HFF-Myc (cell line): ENCODE measurements at regions not wholly inside any gene's neighbourhood (a gene's known extent, or its start where the extent isn't known, plus 50 kb on each side); places are given as distances from the start of the nearest gene placed in this dataset.

Experiments used
- DNase-seq: peaks from one replicate; pipeline ENCODE4 v3.0.0-alpha.2; 2011; ENCODE audit warnings: low read depth; ENCODE audit errors: extremely low read depth
- H3K4me3 ChIP-seq: replicated peaks from 2 replicates; pipeline ENCODE4 v1.5.1; 2011; ENCODE audit warnings: low read depth, mild to moderate bottlenecking, control low read depth, low read length
- TF ChIP-seq, protein P1 (sequence below): IDR thresholded peaks from 2 replicates; pipeline ENCODE4 v1.5.1; 2012; ENCODE audit warnings: mild to moderate bottlenecking, low read depth, low read length, control low read depth; ENCODE audit errors: missing control alignments

DNA sequence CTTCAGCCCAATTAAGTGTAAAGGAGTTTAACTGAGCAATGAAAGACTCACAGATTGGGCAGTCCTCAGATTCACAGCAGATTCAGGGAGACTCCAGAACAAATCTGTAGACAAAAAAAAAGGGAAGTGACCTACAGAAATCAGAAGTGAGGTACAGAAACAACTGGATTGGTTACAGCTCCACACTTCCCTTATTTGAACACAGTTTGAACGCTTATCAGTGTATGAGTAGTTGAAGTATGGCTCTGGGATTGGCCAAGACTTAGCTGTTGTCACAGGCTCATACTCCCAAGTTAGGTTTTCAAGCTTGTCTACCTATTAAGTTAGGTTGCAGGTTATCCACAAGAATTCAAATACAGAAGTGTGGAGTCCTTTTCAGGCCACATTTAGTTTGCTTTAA is 112.4 kb upstream of the ELOVL6 start:
- TF ChIP-seq, protein P1, sequence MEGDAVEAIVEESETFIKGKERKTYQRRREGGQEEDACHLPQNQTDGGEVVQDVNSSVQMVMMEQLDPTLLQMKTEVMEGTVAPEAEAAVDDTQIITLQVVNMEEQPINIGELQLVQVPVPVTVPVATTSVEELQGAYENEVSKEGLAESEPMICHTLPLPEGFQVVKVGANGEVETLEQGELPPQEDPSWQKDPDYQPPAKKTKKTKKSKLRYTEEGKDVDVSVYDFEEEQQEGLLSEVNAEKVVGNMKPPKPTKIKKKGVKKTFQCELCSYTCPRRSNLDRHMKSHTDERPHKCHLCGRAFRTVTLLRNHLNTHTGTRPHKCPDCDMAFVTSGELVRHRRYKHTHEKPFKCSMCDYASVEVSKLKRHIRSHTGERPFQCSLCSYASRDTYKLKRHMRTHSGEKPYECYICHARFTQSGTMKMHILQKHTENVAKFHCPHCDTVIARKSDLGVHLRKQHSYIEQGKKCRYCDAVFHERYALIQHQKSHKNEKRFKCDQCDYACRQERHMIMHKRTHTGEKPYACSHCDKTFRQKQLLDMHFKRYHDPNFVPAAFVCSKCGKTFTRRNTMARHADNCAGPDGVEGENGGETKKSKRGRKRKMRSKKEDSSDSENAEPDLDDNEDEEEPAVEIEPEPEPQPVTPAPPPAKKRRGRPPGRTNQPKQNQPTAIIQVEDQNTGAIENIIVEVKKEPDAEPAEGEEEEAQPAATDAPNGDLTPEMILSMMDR: no peak
- H3K4me3 ChIP-seq: no peak overlapping the region
- no peak for DNase-seq

GRCh38 chr4:110309675-110310074 is 111.3 kb upstream of the ELOVL6 start:
- no peak overlapping the region for H3K4me3 ChIP-seq
- TF ChIP-seq, protein P1: no peak
- DNase-seq: peak; percentile 85

DNA sequence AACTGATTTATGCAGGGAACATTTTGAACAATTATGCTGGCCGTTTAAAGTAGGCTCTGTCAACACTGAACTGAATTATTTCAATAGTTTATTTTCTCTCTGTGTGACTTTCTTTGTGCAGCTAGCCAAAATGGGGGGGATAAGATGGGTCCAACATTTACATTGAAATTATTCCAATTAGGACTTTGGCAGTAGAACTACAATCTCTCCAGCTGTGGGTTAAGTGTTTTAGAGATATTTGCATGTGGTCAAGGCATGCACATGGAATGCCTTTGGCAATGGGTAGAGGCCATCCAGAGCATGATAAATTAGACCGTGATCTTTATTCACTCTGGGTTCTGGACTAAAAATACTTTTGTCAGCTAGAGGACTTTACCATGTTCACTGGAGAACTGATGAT is 107.9 kb upstream of the ELOVL6 start:
- H3K4me3 ChIP-seq: no peak overlapping the region
- no peak for DNase-seq
- TF ChIP-seq, protein P1: no peak

GRCh38 chr4:110305455-110305854 is 107.0 kb upstream of the ELOVL6 start:
- no peak for DNase-seq
- TF ChIP-seq, protein P1: no peak
- no peak overlapping the region for H3K4me3 ChIP-seq

DNA sequence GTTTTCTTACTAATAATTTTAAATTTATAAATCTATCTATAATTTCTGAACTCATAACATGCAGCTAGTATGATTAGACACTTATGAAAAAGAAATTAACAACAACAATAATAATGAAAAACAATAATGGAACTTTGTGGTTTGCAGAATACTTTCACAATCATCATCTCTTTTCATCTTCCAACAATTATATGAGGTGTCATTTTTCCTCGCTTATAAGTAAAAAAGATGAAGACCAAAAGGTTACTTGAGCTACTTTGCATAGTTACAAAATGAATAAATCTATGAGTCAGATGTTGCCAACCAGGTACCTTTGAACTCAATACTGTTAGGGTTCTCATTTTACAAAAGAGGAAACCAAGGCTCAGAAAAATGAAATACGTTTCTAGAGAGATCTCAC is 98.5 kb upstream of the ELOVL6 start:
- no peak for DNase-seq
- TF ChIP-seq, protein P1: no peak
- no peak overlapping the region for H3K4me3 ChIP-seq

DNA sequence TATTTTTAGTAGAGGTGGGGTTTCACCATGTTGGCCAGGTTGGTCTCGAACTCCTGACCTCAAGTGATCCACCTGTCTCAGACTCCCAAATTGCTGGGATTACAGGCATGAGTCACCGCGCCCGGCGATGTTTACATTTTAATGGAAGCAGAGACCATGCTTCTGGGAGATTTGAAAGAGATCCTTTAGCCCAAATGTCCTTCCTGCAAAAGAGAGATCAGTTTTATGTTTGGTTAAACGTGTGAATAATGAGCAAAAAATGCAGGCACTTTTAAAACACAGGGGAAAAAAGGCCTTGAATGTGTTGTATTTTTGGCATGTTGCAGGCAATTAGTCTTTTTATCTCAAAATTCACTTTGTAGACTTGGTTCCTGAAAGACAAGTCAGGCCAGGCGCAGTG is 95.8 kb upstream of the ELOVL6 start:
- DNase-seq: no peak
- TF ChIP-seq, protein P1: no peak
- no peak overlapping the region for H3K4me3 ChIP-seq

- DNase-seq: no peak
- H3K4me3 ChIP-seq: no peak overlapping the region
- TF ChIP-seq, protein P1: no peak
Observed at GRCh38 chr4:110292994-110293744, 94.8 kb upstream of the ELOVL6 start.
